LNCaP clone FGC (cell line): ENCODE measurements at regions not wholly inside any gene's neighbourhood (a gene's known extent, or its start where the extent isn't known, plus 50 kb on each side); places are given as distances from the start of the nearest gene placed in this dataset.
A peak's percentile ranks its signal among the peaks of the same experiment; 100 is the strongest.

Experiments
- DNase-seq: peaks from one replicate; pipeline ENCODE4 v3.0.0-alpha.2; 2011; ENCODE audit warnings: low read depth
- H3K4me3 ChIP-seq: 2 replicates; pipeline ENCODE4 v1.5.1; 2011; ENCODE audit warnings: mild to moderate bottlenecking, low read depth, low read length, control low read depth
- CTCF ChIP-seq: IDR thresholded peaks from 2 replicates; pipeline ENCODE4 v1.5.1; 2012; ENCODE audit warnings: mild to moderate bottlenecking; ENCODE audit not compliant: control insufficient read depth, insufficient read depth; ENCODE audit errors: extremely low read depth

GRCh38 chr7:113402005-113402404, 283.7 kb upstream of the SMIM30 start:
- H3K4me3 ChIP-seq: no peak overlapping the region
- no peak for DNase-seq
- no peak for TF ChIP-seq CTCF

GRCh38 chr7:113394856-113395255, 276.5 kb upstream of the SMIM30 start:
- no peak overlapping the region for H3K4me3 ChIP-seq
- no peak for DNase-seq
- peak; percentile 35 for TF ChIP-seq CTCF

GRCh38 chr7:113392841-113393540, 274.6 kb upstream of the SMIM30 start:
- no peak overlapping the region for H3K4me3 ChIP-seq
- DNase-seq: no peak
- TF ChIP-seq CTCF: no peak

DNA sequence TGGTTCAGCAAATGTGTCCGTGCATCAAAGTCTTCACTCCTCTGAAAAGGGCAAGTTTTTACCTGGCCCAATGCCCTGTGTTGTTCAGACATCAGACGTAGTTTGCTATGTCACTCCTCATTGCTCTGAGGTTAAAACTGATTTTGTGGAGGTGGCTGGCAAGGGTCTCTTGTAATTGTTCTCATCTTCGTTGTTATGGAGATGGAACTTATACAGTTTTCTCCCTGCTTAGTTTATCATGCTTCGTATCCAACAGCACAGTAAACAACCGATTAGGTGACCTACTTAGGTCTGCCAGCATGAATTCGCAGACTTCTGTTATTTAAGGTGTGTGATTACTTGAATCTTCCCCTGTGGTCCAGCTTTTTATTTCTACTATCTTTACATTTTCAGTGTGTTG, 274.1 kb upstream of the SMIM30 start:
- DNase-seq: no peak
- no peak for TF ChIP-seq CTCF
- H3K4me3 ChIP-seq: no peak overlapping the region

- TF ChIP-seq CTCF: no peak
- no peak for DNase-seq
These were observed 270.8 kb upstream of the SMIM30 start for GRCh38 chr7:113389112-113389646.

DNA sequence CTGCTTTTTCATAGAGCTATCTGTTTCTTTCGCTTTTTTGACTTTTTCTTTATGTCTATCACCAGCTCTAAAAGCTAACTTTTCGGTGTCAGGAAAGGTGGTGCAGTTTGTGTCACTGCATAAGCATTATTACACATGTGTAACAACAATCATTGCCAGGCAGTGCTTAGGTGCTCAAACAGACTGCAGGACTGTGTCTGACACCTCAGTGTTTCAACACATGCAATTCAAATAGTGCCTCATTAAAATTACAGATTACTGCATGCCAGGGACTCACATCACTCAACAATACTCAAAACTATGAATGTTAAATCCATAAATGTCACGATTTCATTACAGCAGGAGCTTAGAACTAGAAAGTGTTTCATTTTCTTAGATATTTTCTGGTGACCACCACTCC, 265.3 kb upstream of the SMIM30 start:
- H3K4me3 ChIP-seq: no peak overlapping the region
- no peak for DNase-seq
- TF ChIP-seq CTCF: no peak

More at GRCh38 chr7:113389112-113389646, 270.8 kb upstream of the SMIM30 start:
- no peak overlapping the region for H3K4me3 ChIP-seq

GRCh38 chr7:113379746-113380145, 261.4 kb upstream of the SMIM30 start:
- no peak for TF ChIP-seq CTCF
- DNase-seq: no peak
- no peak overlapping the region for H3K4me3 ChIP-seq
